Fibroblast of skin of right biceps (primary cell): ENCODE measurements at regions not wholly inside any gene's neighbourhood (a gene's known extent, or its start where the extent isn't known, plus 50 kb on each side); places are given as distances from the start of the nearest gene placed in this dataset.

Experiments used
- DNase-seq: peaks from one replicate; pipeline ENCODE4 v3.0.0-alpha.2; 2013

- peak; percentile 86 for DNase-seq
Measured at GRCh38 chr9:95822583-95823431, 52.7 kb upstream of the ERCC6L2 start.

- peak; percentile 16 for DNase-seq
Measured at GRCh38 chr9:95822015-95822414, 53.5 kb upstream of the ERCC6L2 start.

GRCh38 chr9:95820074-95820473, 55.4 kb upstream of the ERCC6L2 start:
- peak; percentile 76 for DNase-seq

GRCh38 chr9:95819636-95820035, 55.9 kb upstream of the ERCC6L2 start:
- peak; percentile 16 for DNase-seq

GRCh38 chr9:95817205-95817604, 58.3 kb upstream of the ERCC6L2 start:
- no peak for DNase-seq

GRCh38 chr9:95816716-95817115, 58.8 kb upstream of the ERCC6L2 start:
- no peak for DNase-seq

GRCh38 chr9:95815961-95816360, 59.5 kb upstream of the ERCC6L2 start:
- no peak for DNase-seq

- peak; percentile 57 for DNase-seq
Measured at GRCh38 chr9:95815133-95815532, 60.4 kb upstream of the ERCC6L2 start.

- DNase-seq, result peak; percentile 39
Measured at GRCh38 chr9:95813923-95814322, 61.6 kb upstream of the ERCC6L2 start.

- no peak for DNase-seq
Measured at GRCh38 chr9:95810814-95811213, 64.7 kb upstream of the ERCC6L2 start.

- DNase-seq, result no peak
Measured at GRCh38 chr9:95810133-95810532, 65.4 kb upstream of the ERCC6L2 start.

- no peak for DNase-seq
Measured at GRCh38 chr9:95809686-95810085, 65.8 kb upstream of the ERCC6L2 start.

GRCh38 chr9:95808011-95808410, 67.5 kb upstream of the ERCC6L2 start:
- peak; percentile 34 for DNase-seq

- DNase-seq, result no peak
Measured at GRCh38 chr9:95807326-95807947, 68.1 kb upstream of the ERCC6L2 start.

- no peak for DNase-seq
Measured at GRCh38 chr9:95803197-95803596, 72.3 kb upstream of the ERCC6L2 start.

- no peak for DNase-seq
Measured at GRCh38 chr9:95801797-95802196, 73.7 kb upstream of the ERCC6L2 start.

GRCh38 chr9:95796029-95796428, 79.5 kb upstream of the ERCC6L2 start:
- no peak for DNase-seq

GRCh38 chr9:95793924-95794828, 81.3 kb upstream of the ERCC6L2 start:
- DNase-seq, result peak; percentile 98

- no peak for DNase-seq
Measured at GRCh38 chr9:95791695-95792094, 83.8 kb upstream of the ERCC6L2 start.

GRCh38 chr9:95791286-95791685, 84.2 kb upstream of the ERCC6L2 start:
- no peak for DNase-seq

GRCh38 chr9:95788521-95788991, 86.9 kb upstream of the ERCC6L2 start:
- DNase-seq, result no peak

- DNase-seq, result peak; percentile 53
Measured at GRCh38 chr9:95788021-95788420, 87.5 kb upstream of the ERCC6L2 start.

GRCh38 chr9:95785209-95785608, 90.3 kb upstream of the ERCC6L2 start:
- DNase-seq, result no peak
